ENCODE measurements at regions not wholly inside any gene's neighbourhood (a gene's known extent, or its start where the extent isn't known, plus 50 kb on each side); places are given as distances from the start of the nearest gene placed in this dataset.

DNA sequence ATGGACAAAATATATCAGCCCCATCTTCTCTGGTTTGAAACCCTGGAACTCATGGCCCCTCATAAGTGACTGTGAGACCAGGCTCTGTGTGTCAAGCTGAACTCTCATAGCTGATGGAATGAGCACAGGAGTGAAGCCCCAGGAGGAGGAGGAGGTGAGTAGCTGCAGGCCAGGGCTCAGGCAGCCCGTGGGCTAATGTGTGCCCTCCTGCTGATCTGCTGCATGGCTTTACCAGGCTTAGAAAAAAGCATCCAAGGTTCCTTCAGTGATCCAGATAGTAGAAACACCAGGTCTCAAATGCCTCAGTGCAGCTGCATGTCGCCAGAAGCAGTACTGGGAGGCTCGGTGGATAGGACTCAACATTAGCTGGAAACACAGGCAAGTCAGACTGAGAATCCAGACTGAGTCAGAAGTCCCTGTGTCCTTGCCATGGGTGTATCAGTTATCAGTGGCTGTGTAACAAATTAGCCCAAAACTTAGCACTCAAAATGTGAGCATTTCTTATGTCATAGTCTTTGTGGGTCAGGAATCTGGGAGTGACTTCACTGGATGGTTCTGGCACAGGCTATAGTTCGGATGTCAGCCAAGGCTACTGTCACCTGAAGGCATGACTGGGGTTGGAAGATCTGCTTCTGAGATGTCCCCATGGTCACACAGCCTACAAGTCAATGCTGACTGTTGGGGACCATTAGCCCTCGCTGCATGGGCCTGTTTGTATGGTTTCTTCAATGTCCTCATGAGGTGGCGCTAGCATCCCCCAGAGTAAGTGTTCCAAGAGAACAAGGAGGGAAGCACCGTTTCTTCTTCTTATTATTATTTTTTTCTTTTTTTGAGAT, 255.4 kb upstream of the IRF2BP2 start:
- Histone ChIP-seq H3K4me3 (ENCODE audit: low read length) (no peak overlapping the region), H3K4me1 (ENCODE audit: insufficient read depth, low read length) (peaks cover 14% of the 10 kb centered on the region), H3K27me3 (ENCODE audit: control insufficient read depth in 1 of 2, insufficient read depth in 2 of 2, low read length in 2 of 2) (no peaks in the 10 kb centered on the region), H3K36me3 (ENCODE audit: insufficient read depth, low read length) (no peaks in the 10 kb centered on the region), H3K9me3 (ENCODE audit: control insufficient read depth in 1 of 2, insufficient read depth in 1 of 2, low read length in 2 of 2) (peaks cover 0 to 4% of the 10 kb centered on the region in 2 experiments), H3K27ac (ENCODE audit: low read depth in 1 of 2, low read length in 2 of 2) (no peak overlapping the region)
- ChIA-PET POLR2A (no interaction called here), CTCF (no interaction called here)
- peaks cover 4% of the 10 kb centered on the region for H3K4me1 Mint-ChIP-seq (ENCODE audit: low read depth)
- H3K36me3 Mint-ChIP-seq (ENCODE audit: low read depth) = no peaks in the 10 kb centered on the region
- no peak for TF ChIP-seq CTCF (IDR thresholded peaks at IDR 0.05)
- H3K27me3 Mint-ChIP-seq = no peaks in the 10 kb centered on the region
- no peaks in the 10 kb centered on the region for H3K9me3 Mint-ChIP-seq
- no peak overlapping the region for H3K4me3 Mint-ChIP-seq
- H3K27ac Mint-ChIP-seq = no peak overlapping the region
- DNase-seq = no peak
- intact Hi-C loops (cut with DNase I, micrococcal nuclease) = no loop called here
- no peak for ATAC-seq (ENCODE audit: poor library complexity)

- no peaks in the 10 kb centered on the region for H3K9me3 Mint-ChIP-seq
- H3K27me3 Mint-ChIP-seq = no peaks in the 10 kb centered on the region
- Histone ChIP-seq H3K4me1 (ENCODE audit: insufficient read depth, low read length) (peaks cover 14% of the 10 kb centered on the region), H3K27ac (ENCODE audit: low read depth in 1 of 2, low read length in 2 of 2) (no peak overlapping the region), H3K36me3 (ENCODE audit: insufficient read depth, low read length) (no peaks in the 10 kb centered on the region), H3K9me3 (ENCODE audit: control insufficient read depth in 1 of 2, insufficient read depth in 1 of 2, low read length in 2 of 2) (peaks cover 0 to 4% of the 10 kb centered on the region in 2 experiments), H3K4me3 (ENCODE audit: low read length) (no peak overlapping the region), H3K27me3 (ENCODE audit: control insufficient read depth in 1 of 2, insufficient read depth in 2 of 2, low read length in 2 of 2) (no peaks in the 10 kb centered on the region)
- no peaks in the 10 kb centered on the region for H3K36me3 Mint-ChIP-seq (ENCODE audit: low read depth)
- DNase-seq (no peak), ATAC-seq (ENCODE audit: poor library complexity) (no peak)
- no peak overlapping the region for H3K27ac Mint-ChIP-seq
- TF ChIP-seq CTCF (IDR thresholded peaks at IDR 0.05) = no peak
- intact Hi-C loops (cut with DNase I, micrococcal nuclease) = no loop called here
- no peak overlapping the region for H3K4me3 Mint-ChIP-seq
- peaks cover 4% of the 10 kb centered on the region for H3K4me1 Mint-ChIP-seq (ENCODE audit: low read depth)
- CTCF ChIA-PET = interaction anchor here (0.7 kb wide), 1 partner anchor 270 kb away, joined by 3 read pairs; no protein-coding TSS in a partner anchor
- POLR2A ChIA-PET = no interaction called here
These were observed 254.1 kb upstream of the IRF2BP2 start for GRCh38 chr1:234864116-234864515.

DNA sequence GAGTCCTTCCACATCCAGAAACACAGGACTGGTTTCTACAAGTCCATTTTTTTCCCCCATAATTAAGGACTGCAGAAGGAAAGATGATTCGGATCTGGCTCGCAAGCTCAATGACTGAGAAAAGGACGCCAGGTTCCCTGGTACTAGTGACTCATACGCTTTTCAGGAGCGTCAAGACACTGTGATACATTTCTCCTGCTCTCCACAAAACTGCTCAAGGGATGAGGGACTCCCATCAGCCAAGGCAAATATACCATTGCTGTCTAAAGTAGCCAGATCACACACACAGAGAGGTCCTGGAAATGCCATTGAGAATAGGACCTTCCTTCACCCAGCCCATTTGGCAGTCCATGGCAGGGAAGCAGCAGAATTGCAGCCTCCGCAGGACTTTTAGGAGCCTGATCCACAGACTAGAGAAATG, 253.6 kb upstream of the IRF2BP2 start:
- ChIA-PET CTCF (no interaction called here), POLR2A (no interaction called here)
- Histone ChIP-seq H3K4me1 (ENCODE audit: insufficient read depth, low read length) (peaks cover 14% of the 10 kb centered on the region), H3K4me3 (ENCODE audit: low read length) (no peak overlapping the region), H3K36me3 (ENCODE audit: insufficient read depth, low read length) (no peaks in the 10 kb centered on the region), H3K27ac (ENCODE audit: low read depth in 1 of 2, low read length in 2 of 2) (no peak overlapping the region), H3K27me3 (ENCODE audit: control insufficient read depth in 1 of 2, insufficient read depth in 2 of 2, low read length in 2 of 2) (no peaks in the 10 kb centered on the region), H3K9me3 (ENCODE audit: control insufficient read depth in 1 of 2, insufficient read depth in 1 of 2, low read length in 2 of 2) (peaks cover 0 to 4% of the 10 kb centered on the region in 2 experiments)
- TF ChIP-seq CTCF (IDR thresholded peaks at IDR 0.05) = no peak
- no peak for DNase-seq
- Mint-ChIP-seq H3K9me3 (no peaks in the 10 kb centered on the region), H3K36me3 (ENCODE audit: low read depth) (no peaks in the 10 kb centered on the region), H3K27ac (no peak overlapping the region), H3K27me3 (no peaks in the 10 kb centered on the region), H3K4me1 (ENCODE audit: low read depth) (peaks cover 4% of the 10 kb centered on the region), H3K4me3 (no peak overlapping the region)
- ATAC-seq (ENCODE audit: poor library complexity) = no peak
- intact Hi-C loops (cut with DNase I, micrococcal nuclease) = no loop called here
